GM12892 (cell line): ENCODE measurements at regions not wholly inside any gene's neighbourhood (a gene's known extent, or its start where the extent isn't known, plus 50 kb on each side); places are given as distances from the start of the nearest gene placed in this dataset.

Source experiments
- POLR2A ChIP-seq: IDR thresholded peaks from 2 replicates; pipeline ENCODE4 v1.6.1; 2011; ENCODE audit warnings: low read depth, low read length, control low read depth
- POLR2AphosphoS5 ChIP-seq: IDR thresholded peaks from 2 replicates; pipeline ENCODE4 v1.6.1; 2011; ENCODE audit warnings: low read depth, low read length, control low read depth
- TAF1 ChIP-seq: IDR thresholded peaks from 2 replicates; pipeline ENCODE4 v1.6.1; 2011; ENCODE audit warnings: low read depth, mild to moderate bottlenecking, control low read depth, low read length, borderline replicate concordance

GRCh38 chr12:123078120-123078465 lies 72.8 kb downstream of the PITPNM2 start:
- TF ChIP-seq POLR2AphosphoS5 = no peak
- TF ChIP-seq POLR2A = no peak
- no peak for TF ChIP-seq TAF1
